NCI-H1694 (cell line): ENCODE measurements at regions not wholly inside any gene's neighbourhood (a gene's known extent, or its start where the extent isn't known, plus 50 kb on each side); places are given as distances from the start of the nearest gene placed in this dataset.
"Not testable (repeated sequence)": the region's sequence is repeated elsewhere in the genome, so short reads cannot be mapped to it uniquely, and the experiment has no call there.

Experiments
- DNase-seq: peaks from one replicate; lab custom pipeline; 2025; lab: John Stamatoyannopoulos, UW

DNA sequence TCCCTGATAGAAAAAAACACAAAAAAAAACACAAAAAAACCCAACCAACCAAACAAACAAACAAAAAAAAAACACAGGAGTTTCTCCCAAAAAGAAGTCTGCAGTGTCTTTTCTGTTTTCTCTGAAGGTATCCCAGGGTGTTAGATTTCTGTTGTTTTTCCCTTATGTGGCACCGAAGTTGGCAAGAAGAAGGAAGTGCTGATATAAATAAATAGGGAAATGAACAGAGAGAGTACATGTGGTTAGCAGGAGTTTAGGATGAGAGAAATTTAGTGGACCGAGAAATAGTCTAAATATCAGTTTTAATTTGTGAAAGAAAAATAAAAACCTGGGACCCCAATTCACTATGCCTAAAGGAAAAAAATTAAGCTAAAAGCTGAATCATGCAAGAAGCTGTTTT lies 287.0 kb upstream of the SGCG start:
- DNase-seq, result no peak

DNA sequence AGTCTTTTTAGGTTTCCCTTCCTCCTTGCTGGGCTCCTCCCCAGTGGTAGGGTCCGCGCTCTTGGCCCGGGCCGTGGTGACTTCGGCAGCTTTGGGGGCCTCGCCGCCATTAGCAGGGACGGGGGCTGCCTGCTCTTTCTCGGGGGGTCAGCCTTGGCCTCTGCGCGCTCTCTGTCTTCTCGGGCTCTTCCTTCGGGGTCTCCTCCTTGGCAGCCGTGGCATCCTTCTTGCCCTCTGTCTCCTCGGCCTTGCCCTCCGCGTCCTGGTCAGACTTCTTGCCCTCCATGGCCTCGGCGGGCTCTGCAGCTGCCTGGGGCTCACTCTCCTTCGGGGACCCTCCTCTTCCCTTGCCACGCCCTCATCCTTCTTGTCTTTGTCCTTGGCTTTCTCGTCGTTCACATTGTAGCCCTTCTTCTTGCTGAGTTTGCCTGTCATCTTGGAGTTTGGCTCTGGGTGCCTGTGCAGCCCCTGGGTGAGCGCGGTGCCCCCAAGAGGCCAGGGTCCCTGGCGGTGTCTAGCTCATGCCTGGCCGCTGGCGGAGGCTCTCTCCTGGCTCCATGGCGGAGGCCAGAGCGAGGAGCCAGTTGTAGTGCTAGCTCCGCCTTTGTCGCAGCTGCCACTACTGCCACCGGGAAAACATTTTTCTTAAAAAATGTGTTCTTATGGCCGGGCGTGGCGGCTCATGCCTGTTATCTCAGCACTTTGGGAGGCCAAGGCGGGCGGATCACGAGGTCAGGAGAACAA lies 283.0 kb upstream of the SGCG start:
- no peak for DNase-seq

DNA sequence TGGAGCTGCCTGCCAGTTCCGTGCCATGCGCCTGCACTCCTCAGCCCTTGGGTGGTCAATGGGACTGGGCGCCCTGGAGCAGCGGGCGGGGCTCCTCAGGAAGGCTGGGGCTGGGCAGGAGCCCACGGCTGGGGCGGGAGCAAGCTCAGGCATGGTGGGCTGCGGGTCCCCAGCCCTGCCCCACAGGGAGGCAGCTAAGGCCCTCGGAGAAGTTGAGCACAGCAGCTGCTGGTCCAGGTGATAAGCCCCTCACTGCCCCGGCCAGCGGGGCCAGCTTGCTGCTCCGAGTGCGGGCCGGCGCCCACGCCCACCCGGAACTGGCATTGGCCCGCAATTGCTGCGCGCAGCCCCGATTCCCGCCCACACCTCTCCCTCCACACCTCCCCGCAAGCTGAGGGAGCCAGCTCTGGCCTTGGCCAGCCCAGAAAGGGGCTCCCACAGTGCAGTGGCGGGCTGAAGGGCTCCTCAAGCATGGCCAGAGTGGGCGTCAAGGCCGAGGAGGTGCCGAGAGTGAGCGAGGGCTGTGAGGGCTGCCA lies 280.3 kb upstream of the SGCG start:
- DNase-seq, result not testable (repeated sequence)

DNA sequence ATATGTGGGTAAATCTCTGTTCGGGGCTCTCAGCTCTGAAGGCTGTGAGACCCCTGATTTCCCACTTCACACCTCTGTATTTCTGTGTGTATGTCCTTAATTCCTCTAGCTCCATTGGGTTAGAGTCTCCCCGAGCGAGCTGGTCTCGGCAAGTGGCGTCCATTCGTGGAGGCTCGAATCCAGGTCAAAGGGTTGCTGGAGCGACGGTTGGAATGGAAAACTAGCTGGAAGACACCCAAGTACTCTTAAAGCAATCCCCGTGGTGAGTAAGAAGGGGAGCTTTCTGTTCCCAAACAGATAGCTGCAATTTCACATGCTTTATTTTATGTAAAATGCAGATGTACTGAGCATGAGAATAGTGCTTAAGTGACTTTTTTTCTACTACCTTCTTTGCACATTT lies 277.5 kb upstream of the SGCG start:
- no peak for DNase-seq

DNA sequence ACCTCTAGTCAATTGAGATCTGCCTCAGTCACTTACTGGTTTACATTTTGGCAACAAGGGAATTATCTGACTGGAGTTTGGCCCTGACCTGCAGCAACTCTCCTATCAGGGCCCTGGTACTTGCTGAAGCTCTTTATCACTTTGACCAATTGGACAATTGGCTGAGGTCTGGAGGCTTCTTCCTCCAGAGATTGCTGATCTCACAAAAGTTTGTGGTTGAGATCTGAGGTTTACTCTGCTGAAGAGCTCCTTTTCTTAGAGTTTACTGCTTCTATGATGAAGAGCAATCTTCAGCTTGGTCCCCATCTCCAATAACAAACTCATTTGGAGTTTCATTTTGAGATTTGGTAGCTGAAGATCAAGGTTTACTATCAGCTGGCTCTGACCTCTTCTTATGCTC lies 276.9 kb upstream of the SGCG start:
- DNase-seq, result no peak

DNA sequence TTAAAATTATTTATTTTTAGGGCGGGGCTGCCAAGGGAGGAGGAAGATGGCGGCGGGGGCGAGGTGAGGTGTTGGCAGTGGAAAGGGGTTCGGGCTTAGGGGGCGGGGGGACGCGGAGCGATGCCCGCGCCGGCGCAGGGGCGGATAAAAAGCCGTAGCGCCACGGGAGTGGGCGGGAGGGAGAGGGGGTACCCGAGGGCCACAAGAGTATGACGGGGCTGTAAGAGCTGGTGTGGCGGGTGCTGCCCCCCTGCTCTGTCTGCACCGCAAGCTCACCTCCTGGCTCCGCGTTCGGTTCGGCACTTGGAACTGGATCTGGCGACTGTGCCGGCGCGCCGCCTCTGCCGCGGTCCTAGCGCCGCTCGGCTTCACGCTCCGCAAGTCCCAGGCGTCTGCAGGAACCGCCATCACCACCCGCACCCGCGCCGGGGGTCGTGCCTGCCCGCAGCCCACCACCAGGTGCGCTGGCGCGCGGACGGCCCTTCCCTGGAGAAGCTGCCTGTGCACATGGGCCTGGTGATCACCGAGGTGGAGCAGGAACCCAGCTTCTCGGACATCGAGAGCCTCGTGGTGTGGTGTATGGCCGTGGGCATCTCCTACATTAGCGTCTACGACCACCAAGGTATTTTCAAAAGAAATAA lies 265.2 kb upstream of the SGCG start:
- DNase-seq, result no peak

GRCh38 chr13:22916276-22916675 lies 264.5 kb upstream of the SGCG start:
- DNase-seq, result not testable (repeated sequence)

DNA sequence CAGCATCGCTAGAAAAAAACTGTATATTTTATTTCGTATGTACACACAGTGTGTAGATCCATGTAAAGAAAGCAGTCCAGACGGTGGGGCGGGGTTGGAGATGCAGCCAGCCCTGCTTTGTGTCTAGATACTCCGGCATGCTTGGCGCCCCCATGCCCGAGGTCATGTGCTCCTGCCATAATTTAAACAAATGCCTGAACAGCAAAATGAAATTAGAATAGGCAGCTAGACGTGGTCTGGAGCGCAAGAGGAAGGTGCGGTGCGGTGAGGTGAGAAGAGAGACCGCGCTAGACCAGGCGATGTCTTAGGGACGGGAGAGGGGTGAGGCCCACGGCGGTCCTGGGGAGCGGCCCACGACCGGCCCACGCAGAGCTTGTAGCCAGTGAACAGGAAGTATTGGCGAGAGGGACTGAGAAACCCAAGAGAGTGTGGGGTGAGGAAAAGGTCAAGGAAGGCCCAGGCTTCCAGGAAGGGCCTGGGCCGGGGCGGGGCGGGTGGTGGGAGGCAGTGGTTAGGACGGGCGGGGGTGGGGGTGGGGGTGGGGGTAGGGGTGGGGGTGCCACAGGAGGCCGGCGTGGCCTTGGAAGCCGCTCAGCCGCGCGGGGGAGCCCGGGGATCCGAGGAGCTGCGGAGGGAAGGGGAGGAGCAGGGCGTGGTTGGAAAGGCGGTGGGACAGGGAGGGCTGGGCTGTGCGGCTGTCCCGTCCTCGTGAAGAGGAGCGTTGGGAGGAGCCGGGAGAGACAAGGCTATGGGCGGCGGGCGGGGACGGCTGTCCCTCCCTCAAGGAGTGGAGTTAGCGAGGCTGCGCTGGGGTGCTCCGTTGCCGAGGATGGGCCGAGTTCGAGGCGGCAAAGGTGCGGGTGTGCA lies 254.7 kb upstream of the SGCG start:
- DNase-seq, result no peak

DNA sequence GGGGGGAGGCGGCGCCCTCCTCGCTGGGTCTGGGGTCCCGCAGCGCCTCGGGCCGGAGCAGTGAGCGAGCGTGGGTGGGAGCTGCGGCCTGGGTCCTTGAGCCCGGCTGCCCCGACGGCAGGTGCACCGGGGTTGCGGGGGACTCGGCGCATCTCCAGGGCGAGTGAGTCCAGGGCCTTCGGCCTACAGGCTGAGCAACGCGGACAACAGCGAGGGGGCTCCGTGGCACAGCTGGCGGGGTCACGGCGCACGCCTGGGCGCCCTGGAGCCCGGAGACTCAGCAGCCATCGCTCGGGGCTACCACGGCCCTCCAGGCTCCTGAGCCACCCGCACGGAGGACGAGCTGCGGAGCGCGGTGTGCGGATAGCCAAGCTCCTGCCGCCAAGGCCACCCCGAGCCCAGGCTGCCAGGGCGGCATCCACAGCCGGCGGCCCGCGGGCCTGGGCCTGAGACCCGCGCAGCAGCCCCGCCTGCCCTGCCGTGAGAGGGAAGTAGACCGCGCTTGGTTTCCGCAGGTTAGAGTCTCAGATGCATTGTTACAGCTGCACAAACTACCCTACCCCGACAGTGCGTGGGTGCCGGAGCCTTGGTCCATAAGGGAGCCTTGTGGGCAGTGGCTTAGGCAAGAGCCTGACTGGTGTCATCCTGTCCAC lies 253.9 kb upstream of the SGCG start:
- DNase-seq, result no peak

DNA sequence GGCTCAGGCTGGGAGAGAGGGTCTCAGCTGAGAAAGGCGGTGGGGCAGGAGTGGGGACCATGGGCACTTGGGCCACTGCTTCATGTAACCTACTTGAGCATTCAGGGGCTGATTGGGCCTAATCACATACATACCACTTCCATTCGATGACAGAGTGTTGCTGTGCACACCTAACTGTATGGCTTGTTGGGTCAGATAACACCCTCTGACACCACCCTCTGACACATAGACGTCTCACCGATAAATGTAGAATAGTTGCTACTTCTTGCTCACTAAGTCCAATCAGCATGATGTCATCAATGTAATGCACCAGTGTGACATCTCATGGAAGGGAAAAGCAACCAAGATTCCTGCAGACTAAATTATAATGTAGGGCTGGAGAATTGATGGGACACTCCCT lies 252.9 kb upstream of the SGCG start:
- DNase-seq, result not testable (repeated sequence)

DNA sequence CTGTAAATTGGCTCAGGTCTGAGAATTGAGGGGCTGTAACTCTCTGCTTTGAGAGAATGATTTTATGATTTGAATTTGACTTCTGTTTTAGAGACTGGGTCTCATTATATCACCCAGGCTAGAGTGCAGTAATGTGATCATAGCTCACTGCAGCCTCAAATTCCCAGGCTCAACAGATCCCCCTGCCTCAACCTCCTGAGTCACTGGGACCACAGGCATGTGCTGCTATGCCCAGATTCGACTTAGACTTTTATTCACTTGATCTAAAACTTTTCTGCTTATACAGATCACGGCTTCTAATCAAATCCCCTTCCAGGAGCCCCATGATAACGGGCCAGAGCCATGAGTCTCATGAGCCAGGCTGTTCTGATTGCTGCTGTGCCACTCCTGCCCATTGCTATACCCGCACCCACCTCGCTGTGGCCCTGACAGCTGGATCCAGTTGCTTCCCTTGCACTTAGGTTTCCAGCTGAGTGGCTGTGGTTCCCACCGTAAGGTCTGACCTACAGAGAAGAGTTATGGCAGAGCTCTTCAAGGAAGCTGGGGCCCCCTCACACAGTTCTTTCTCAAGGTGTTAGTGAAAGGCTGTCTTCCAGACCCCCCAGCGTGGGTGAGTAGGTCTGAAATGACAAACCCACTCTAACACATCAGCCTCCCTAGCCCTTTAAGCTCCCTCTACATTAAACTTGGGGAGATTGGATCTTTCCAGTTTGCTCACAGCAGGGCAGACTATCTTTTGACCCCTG lies 251.2 kb upstream of the SGCG start:
- DNase-seq, result no peak

GRCh38 chr13:22931576-22931975 lies 249.2 kb upstream of the SGCG start:
- DNase-seq, result no peak

DNA sequence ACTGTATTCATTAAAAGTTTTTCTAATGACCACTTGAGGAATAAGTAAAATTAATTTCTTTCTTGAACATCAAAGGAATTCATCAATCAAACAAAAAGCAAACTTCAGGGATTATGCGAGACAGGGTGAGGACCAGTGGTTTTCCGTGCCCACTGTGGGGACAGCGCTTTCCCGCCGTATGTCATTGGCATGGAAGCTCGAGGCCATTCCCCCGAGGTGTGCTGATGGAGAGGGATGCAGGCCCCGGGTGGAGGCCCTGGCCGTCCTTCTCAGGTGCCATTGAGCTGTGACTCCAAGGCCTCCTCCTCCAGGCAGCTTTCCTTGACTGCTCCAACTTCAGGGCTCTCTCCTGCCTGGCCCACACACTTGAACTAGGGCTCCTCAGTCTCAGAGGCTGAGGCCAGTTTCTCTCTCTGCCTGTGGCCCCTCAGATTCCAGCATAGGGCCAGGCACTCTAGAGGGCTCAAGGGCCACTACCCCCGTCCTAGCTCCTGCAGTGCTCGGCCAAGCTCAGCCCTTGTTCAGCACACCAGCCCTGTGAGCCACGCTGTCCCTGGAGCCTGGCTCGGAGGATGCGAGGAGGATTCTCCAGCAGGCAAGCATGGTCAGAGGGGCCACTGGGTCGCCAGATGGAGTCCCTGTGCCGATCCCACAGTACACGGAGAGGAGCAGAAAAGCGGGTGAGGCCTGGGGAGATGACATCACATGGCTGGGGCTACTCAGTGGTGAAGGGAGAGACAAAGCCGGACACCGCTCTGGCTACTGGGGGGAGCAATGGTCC lies 248.0 kb upstream of the SGCG start:
- DNase-seq, result not testable (repeated sequence)

DNA sequence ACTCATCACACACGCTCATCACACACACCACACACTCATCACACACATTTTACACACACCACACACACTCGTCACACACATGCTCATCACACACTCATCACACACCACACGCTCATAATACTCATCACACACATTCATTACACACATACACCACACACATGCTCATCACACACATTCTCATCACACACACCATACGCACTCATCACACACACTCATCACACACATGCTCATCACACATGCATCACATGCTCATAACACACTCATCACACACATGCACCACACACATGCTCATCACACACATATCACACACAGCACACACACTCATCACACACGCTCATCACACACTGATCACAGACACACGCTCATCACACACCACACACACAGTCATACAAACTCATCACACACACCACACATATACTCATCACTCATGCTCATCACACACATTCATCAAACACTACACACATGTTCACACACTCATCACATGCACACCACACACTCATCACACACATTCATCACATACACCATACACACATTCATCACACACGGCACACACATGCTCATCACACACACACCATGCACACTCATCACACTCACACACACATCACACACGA lies 247.1 kb upstream of the SGCG start:
- DNase-seq, result no peak

DNA sequence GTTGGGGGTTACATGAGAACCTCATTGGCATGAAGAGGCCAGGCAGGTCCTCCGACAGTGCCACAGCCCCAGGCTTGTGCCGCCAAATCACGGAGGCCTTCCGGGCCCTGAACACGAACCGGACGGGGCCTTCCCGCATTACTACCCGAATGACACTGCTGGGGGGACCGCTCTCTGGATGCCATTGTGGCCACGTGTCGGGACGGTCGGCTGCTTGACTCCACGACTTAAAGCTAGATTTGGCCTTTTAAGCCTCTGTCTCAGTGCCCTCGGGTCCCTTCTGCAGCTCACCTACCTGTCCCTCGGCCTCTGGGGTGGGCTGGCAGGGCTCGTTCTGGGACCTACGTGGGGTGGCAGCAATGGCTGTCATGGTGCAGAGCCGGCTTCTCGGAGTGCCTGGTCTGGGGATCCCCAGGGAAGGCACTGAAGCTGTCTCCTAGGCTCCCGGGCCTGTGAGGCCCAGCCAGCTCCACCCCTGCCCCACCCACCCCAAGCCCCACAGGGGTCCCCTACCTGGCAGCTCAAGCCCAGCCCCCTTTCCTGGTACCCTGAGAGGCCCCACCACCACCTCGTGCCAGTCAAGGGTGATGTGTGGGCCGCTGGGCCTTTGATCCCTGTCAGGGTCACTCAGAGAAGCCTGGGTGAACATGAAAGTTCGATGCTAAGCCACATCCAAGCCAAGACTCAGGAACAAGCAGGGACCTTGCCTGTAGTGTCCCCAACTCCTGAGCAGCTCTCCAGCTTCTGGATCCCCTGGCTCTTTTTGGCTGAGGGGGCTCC lies 245.8 kb upstream of the SGCG start:
- DNase-seq, result no peak

- DNase-seq, result no peak
Measured at GRCh38 chr13:22936228-22936627, 244.6 kb upstream of the SGCG start.

DNA sequence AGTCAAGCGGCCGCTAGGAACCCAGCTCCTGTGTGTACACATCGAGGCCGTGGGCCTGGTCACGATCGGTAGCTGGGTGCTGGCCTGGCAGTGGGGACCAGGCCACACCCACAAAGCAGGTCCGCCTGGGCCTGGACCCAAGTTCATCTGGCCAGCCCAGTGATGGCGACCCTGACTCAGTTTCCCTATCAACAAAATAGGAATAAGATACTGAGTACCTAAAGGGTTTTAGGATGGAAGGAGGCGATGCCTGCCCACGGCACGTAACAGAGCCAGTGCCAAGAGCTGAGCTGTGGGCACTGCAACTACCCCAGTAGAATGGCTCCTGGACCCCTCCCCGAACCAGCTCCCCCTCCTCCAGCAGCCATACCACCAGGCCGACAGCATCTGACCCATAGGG lies 243.5 kb upstream of the SGCG start:
- no peak for DNase-seq

DNA sequence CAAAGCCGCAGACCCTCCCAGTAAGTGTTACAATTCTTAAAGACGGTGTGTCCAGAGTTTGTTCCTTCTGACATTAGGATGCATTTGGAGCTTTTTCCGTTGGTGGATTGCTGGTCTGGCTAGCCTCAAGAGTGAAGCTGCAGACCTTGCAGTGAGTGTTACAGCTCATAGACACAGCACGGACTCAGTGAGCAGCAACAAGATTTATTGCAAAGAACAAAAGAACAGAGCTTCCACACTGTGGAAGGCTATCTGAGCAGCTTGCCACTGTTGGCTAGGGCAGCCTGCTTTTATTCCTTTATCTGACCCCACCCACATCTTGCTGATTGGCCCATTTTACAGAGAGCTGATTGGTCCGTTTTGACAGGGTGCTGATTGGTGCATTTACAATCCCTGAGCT lies 242.8 kb upstream of the SGCG start:
- no peak for DNase-seq

GRCh38 chr13:22938576-22938975 lies 242.2 kb upstream of the SGCG start:
- DNase-seq, result no peak
